NCI-H82 (cell line): ENCODE measurements at regions not wholly inside any gene's neighbourhood (a gene's known extent, or its start where the extent isn't known, plus 50 kb on each side); places are given as distances from the start of the nearest gene placed in this dataset.
A peak's percentile ranks its signal among the peaks of the same experiment; 100 is the strongest.
"Not testable (repeated sequence)": the region's sequence is repeated elsewhere in the genome, so short reads cannot be mapped to it uniquely, and the experiment has no call there.

Source experiments
- DNase-seq: peaks from one replicate; lab custom pipeline; 2025; lab: John Stamatoyannopoulos, UW

GRCh38 chr1:207243442-207244408 is 77.8 kb upstream of the CD55 start:
- DNase-seq: no peak

GRCh38 chr1:207244409-207244801 is 77.1 kb upstream of the CD55 start:
- DNase-seq: no peak

- DNase-seq: no peak
These were observed 76.4 kb upstream of the CD55 start for GRCh38 chr1:207245124-207245523.

- DNase-seq: no peak
These were observed 72.8 kb upstream of the CD55 start for GRCh38 chr1:207248544-207249198.

- no peak for DNase-seq
These were observed 71.0 kb upstream of the CD55 start for GRCh38 chr1:207250431-207250830.

GRCh38 chr1:207251066-207251465 is 70.4 kb upstream of the CD55 start:
- DNase-seq: no peak

GRCh38 chr1:207256869-207257268 is 64.6 kb upstream of the CD55 start:
- no peak for DNase-seq

GRCh38 chr1:207259391-207259790 is 62.1 kb upstream of the CD55 start:
- peak; percentile 49 for DNase-seq

GRCh38 chr1:207261971-207262370 is 59.5 kb upstream of the CD55 start:
- no peak for DNase-seq

- DNase-seq: not testable (repeated sequence)
These were observed 58.6 kb upstream of the CD55 start for GRCh38 chr1:207262891-207263290.

- no peak for DNase-seq
These were observed 56.7 kb upstream of the CD55 start for GRCh38 chr1:207264663-207265252.

GRCh38 chr1:207268337-207268736 is 53.1 kb upstream of the CD55 start:
- no peak for DNase-seq

GRCh38 chr1:207268753-207269511 is 52.5 kb upstream of the CD55 start:
- no peak for DNase-seq
